Spleen (tissue), 3 donors: ENCODE measurements at regions not wholly inside any gene's neighbourhood (a gene's known extent, or its start where the extent isn't known, plus 50 kb on each side); places are given as distances from the start of the nearest gene placed in this dataset.

Source experiments
- POLR2A ChIP-seq, 3 donors: fragments of 450-650 bp; IDR thresholded peaks; one replicate each; pipeline ENCODE4 v1.5.1; 2017; ENCODE audit warnings: antibody characterized with exemption in 3 of 3, mild to moderate bottlenecking in 1 of 3
- POLR2AphosphoS5 ChIP-seq, 3 donors: sonication (generic); formaldehyde crosslinking; IDR thresholded peaks; one replicate each; pipeline ENCODE4 v1.5.1; 2017; ENCODE audit warnings: antibody characterized with exemption in 3 of 3

DNA sequence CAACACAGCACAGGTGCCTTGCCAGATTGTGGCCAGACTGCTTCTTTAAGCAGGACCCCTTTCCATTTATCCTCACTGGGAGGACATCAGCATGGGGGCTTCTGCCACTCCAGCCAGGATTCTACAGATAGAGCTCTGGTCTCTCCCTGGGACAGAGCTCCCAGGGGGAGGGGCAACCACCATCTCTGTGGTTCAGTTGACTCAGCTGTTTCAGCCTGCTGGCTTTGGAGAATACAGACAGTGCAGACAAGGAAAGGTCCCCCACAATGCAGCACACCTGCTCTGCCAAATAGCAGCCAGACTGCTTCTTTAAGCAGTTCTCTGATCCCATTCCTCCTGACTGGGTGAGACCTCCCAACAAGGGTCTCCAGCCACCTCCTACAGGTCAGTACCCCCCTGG, 132.8 kb downstream of the OR2K2 start:
- TF ChIP-seq POLR2A (IDR thresholded peaks at IDR 0.05), result no peak
- no peak for TF ChIP-seq POLR2AphosphoS5 (IDR thresholded peaks at IDR 0.05)
